HCT116 (cell line): ENCODE measurements at regions not wholly inside any gene's neighbourhood (a gene's known extent, or its start where the extent isn't known, plus 50 kb on each side); places are given as distances from the start of the nearest gene placed in this dataset.

Experiments
- ATAC-seq: fragments of 200-7000 bp; cut with Tn5 transposase; 2 replicates; pipeline ENCODE4 v1.9.1; 2020; ENCODE audit warnings: mild to moderate bottlenecking, moderate library complexity
- BruUV-seq: library from RNA; stranded (reverse); fragments of 400-500 nt; replicated peaks from 2 replicates; lab custom pipeline; 2021; lab: Mats Ljungman, UMichigan
- CTCF ChIA-PET: fragments of 300-600 bp; sonication (Branson Sonifier 250); formaldehyde crosslinking; loops from one replicate; lab custom pipeline; 2021; ENCODE audit warnings: antibody characterized with exemption; lab: Charles Lee
- POLR2A ChIA-PET: fragments of 300-600, 350-600 bp; sonication (Branson Sonifier 250); formaldehyde crosslinking; loops from one replicate; lab custom pipeline; 2021; ENCODE audit warnings: antibody characterized with exemption; lab: Charles Lee
- RAD21 ChIA-PET, 2 experiments: fragments of 300-600 bp; sonication (Branson Sonifier 250); formaldehyde crosslinking; loops; one replicate each; lab custom pipeline; 2023; ENCODE audit warnings: low total read pairs in 2 of 2; ENCODE audit not compliant: uncharacterized antibody in 2 of 2, unreplicated experiment in 2 of 2, low non-redundant PET in 1 of 2; lab: Charles Lee
- DNase-seq: peaks from one replicate; pipeline ENCODE4 v3.0.0-alpha.2; 2010; ENCODE audit warnings: low read depth, low spot score
- H2AFZ ChIP-seq: fragments of 200-600 bp; shearing (Covaris generic), sonication (generic); 2 replicates; pipeline ENCODE4 v1.6.1; 2017; ENCODE audit warnings: low read depth, mixed run types, mixed read lengths, antibody characterized with exemption, low read length; ENCODE audit not compliant: poor library complexity, severe bottlenecking
- H3K27ac ChIP-seq: 2 replicates; pipeline ENCODE4 v1.5.1; 2012; ENCODE audit warnings: low read depth, low read length
- H3K27me3 ChIP-seq: fragments of 200-600 bp; sonication (generic); 2 replicates; pipeline ENCODE4 v1.6.1; 2016; ENCODE audit warnings: mixed run types, low read length, mixed read lengths; ENCODE audit not compliant: insufficient read depth
- H3K36me3 ChIP-seq, 2 experiments: fragments of 200-500 bp in 1 of 2; fragments of 200-600 bp in 1 of 2; sonication (Bioruptor generic) in 1 of 2; sonication (generic) in 1 of 2; 2 replicates each; pipeline versions ENCODE4 v1.5.1 to v1.6.1; 2014 to 2016; ENCODE audit warnings: low read length in 2 of 2, inconsistent platforms in 1 of 2, mixed read lengths in 1 of 2, mixed run types in 1 of 2; ENCODE audit not compliant: insufficient read depth in 2 of 2, control insufficient read depth in 1 of 2
- H3K4me1 ChIP-seq, 2 experiments: fragments of 200-600 bp in 1 of 2; sonication (generic) in 1 of 2; 2 replicates each; pipeline versions ENCODE4 v1.5.1 to v1.6.1; 2012 to 2017; ENCODE audit warnings: low read length in 2 of 2, inconsistent platforms in 1 of 2, mild to moderate bottlenecking in 1 of 2, mixed read lengths in 1 of 2, mixed run types in 1 of 2, moderate library complexity in 1 of 2; ENCODE audit not compliant: insufficient read depth in 2 of 2, control insufficient read depth in 1 of 2
- H3K4me2 ChIP-seq: fragments of 200-600 bp; sonication (generic); 2 replicates; pipeline ENCODE4 v1.6.1; 2017; ENCODE audit warnings: mixed run types, low read length, mixed read lengths
- H3K4me3 ChIP-seq, 2 experiments: fragments of 200-600 bp in 1 of 2; sonication (generic) in 1 of 2; replicated peaks in 1 of 2; 2 replicates each; pipeline ENCODE4 v1.5.1; 2011 to 2016; ENCODE audit warnings: low read length in 2 of 2, control low read depth in 1 of 2, low read depth in 1 of 2, mild to moderate bottlenecking in 1 of 2, mixed read lengths in 1 of 2, mixed run types in 1 of 2
- H3K79me2 ChIP-seq: fragments of 200-600 bp; sonication (generic); 2 replicates; pipeline ENCODE4 v1.6.1; 2017; ENCODE audit warnings: mild to moderate bottlenecking, mixed run types, low read length, moderate library complexity, mixed read lengths; ENCODE audit not compliant: insufficient read depth
- H3K9ac ChIP-seq: fragments of 200-600 bp; sonication (generic); 2 replicates; pipeline ENCODE4 v1.6.1; 2016; ENCODE audit warnings: low read length, mixed read lengths
- H3K9me2 ChIP-seq: fragments of 200-600 bp; sonication (generic), shearing (Covaris generic); 2 replicates; pipeline ENCODE4 v1.6.1; 2017; ENCODE audit warnings: mixed run types, mild to moderate bottlenecking, moderate library complexity; ENCODE audit not compliant: insufficient read depth
- H3K9me3 ChIP-seq, 2 experiments: fragments of 200-500 bp in 1 of 2; fragments of 200-600 bp in 1 of 2; sonication (Bioruptor generic) in 1 of 2; sonication (generic) in 1 of 2; 2 replicates each; pipeline ENCODE4 v1.6.1; 2014 to 2017; ENCODE audit warnings: low read length in 2 of 2, mixed read lengths in 2 of 2, inconsistent platforms in 1 of 2, low read depth in 1 of 2, mild to moderate bottlenecking in 1 of 2, mixed run types in 1 of 2, moderate library complexity in 1 of 2; ENCODE audit not compliant: control insufficient read depth in 1 of 2, insufficient read depth in 1 of 2
- H4K20me1 ChIP-seq: fragments of 200-600 bp; sonication (generic), shearing (Covaris generic); 2 replicates; pipeline ENCODE4 v1.6.1; 2017; ENCODE audit warnings: mixed run types, mild to moderate bottlenecking, moderate library complexity; ENCODE audit not compliant: insufficient read depth
- CBX3 ChIP-seq: IDR thresholded peaks from 2 replicates; pipeline ENCODE4 v1.6.1; 2012; ENCODE audit warnings: low read depth
- ELF1 ChIP-seq: IDR thresholded peaks from 2 replicates; pipeline ENCODE4 v1.6.1; 2012; ENCODE audit warnings: low read depth, borderline replicate concordance
- EZH2phosphoT487 ChIP-seq: fragments of 200-600 bp; IDR thresholded peaks from 2 replicates; pipeline ENCODE4 v1.6.1; 2018; ENCODE audit warnings: antibody characterized with exemption, borderline replicate concordance
- POLR2A ChIP-seq: IDR thresholded peaks from 2 replicates; pipeline ENCODE4 v1.7.0; 2011; ENCODE audit warnings: borderline replicate concordance; ENCODE audit not compliant: insufficient read depth, insufficient read length; ENCODE audit errors: extremely low read depth
- RAD21 ChIP-seq: IDR thresholded peaks from 2 replicates; pipeline ENCODE4 v1.6.1; 2012; ENCODE audit warnings: low read depth, mild to moderate bottlenecking
- SIN3A ChIP-seq: IDR thresholded peaks from 2 replicates; pipeline ENCODE4 v1.6.1; 2012; ENCODE audit warnings: low read depth
- SP1 ChIP-seq: IDR thresholded peaks from 2 replicates; pipeline ENCODE4 v1.6.1; 2012; ENCODE audit warnings: low read depth
- YY1 ChIP-seq: IDR thresholded peaks from 2 replicates; pipeline ENCODE4 v1.6.1; 2011; ENCODE audit warnings: low read length, low read depth, moderate library complexity, mild to moderate bottlenecking; ENCODE audit not compliant: insufficient replicate concordance; ENCODE audit errors: extremely low read depth
- ZFX ChIP-seq: fragments of 450-650 bp; IDR thresholded peaks from 2 replicates; pipeline ENCODE4 v1.6.1; 2017
- intact Hi-C: fragments of 100-400 bp; cut with micrococcal nuclease; formaldehyde crosslinking; loops from 2 replicates; pipeline ENCODE4 v1.10.0; 2022
- TF ChIP-seq, protein P1 (sequence below): IDR thresholded peaks from 2 replicates; pipeline ENCODE4 v1.6.1; 2012

GRCh38 chr10:33095867-33096815, 138.1 kb upstream of the ITGB1 start:
- TF ChIP-seq ZFX, result no peak
- TF ChIP-seq POLR2A, result no peak
- TF ChIP-seq YY1, result no peak
- TF ChIP-seq CBX3, result no peak
- TF ChIP-seq ELF1, result no peak
- TF ChIP-seq SIN3A, result no peak
- TF ChIP-seq, protein P1, sequence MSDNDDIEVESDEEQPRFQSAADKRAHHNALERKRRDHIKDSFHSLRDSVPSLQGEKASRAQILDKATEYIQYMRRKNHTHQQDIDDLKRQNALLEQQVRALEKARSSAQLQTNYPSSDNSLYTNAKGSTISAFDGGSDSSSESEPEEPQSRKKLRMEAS, result no peak
- CTCF ChIA-PET, result no interaction called here
- DNase-seq (no peak), ATAC-seq (no peak)
- Histone ChIP-seq H3K9me3 (no peaks in the 10 kb centered on the region), H3K27me3 (no peaks in the 10 kb centered on the region), H3K79me2 (no peaks in the 10 kb centered on the region), H3K27ac (no peak overlapping the region), H3K9me2 (no peaks in the 10 kb centered on the region), H3K36me3 (no peaks in the 10 kb centered on the region), H3K9ac (no peak overlapping the region), H2AFZ (no peak overlapping the region), H3K4me3 (no peak overlapping the region), H4K20me1 (no peaks in the 10 kb centered on the region), H3K4me1 (no peaks in the 10 kb centered on the region), H3K4me2 (no peak overlapping the region)
- intact Hi-C loops, result no loop called here
- BruUV-seq, result no TSS peak
- RAD21 ChIA-PET, result no interaction called here
- POLR2A ChIA-PET, result no interaction called here

DNA sequence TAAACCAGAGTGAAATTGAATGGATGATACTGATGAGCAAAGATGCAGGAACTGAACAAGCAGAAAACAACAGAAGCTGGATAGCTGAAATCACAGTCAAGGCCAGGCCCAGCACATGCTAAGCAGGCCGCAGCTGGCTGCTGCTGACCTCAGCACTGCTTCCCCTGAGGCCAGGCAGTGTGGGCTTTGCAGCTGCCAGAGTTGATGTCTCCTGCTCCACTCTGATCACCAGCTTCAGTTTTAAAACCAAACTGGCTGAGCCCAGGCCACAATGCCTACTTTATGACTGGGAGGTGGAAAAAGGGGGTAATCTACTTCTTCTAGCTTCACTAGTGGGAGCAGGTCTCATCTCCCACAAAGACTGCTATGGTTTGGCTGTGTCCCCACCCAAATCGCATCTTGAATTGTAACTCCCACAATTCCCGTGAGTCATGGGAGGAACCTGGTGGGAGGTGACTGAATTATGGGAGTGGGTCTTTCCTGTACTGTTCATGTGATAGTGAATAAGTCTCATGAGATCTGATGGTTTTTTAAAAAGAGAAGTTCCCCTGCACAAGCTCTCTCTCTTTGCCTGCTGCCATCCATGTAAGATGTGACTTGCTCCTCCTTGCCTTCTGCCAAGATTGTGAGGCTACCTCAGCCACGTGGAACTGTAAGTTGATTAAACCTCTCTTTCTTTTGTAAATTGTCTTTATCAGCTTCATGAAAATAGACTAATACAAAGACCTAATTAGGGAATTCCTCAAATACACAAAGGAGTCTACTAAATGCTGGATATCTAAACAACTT, 136.4 kb upstream of the ITGB1 start:
- no peak overlapping the region for H3K9ac ChIP-seq
- H3K9me3 ChIP-seq, result no peaks in the 10 kb centered on the region
- H3K36me3 ChIP-seq, result no peaks in the 10 kb centered on the region
- ChIA-PET POLR2A (no interaction called here), CTCF (interaction anchor here (1.4 kb wide), 1 partner anchor 21 kb away, joined by 4 read pairs; no protein-coding TSS in a partner anchor), RAD21 (no interaction called here)
- no peak overlapping the region for H3K4me2 ChIP-seq
- DNase-seq, result no peak
- H4K20me1 ChIP-seq, result no peaks in the 10 kb centered on the region
- no TSS peak for BruUV-seq
- no peaks in the 10 kb centered on the region for H3K9me2 ChIP-seq
- H3K79me2 ChIP-seq, result no peaks in the 10 kb centered on the region
- H3K27me3 ChIP-seq, result no peaks in the 10 kb centered on the region
- H2AFZ ChIP-seq, result no peak overlapping the region
- no peak overlapping the region for H3K4me3 ChIP-seq
- intact Hi-C loops, result no loop called here
- ATAC-seq, result no peak
- no peaks in the 10 kb centered on the region for H3K4me1 ChIP-seq
- TF ChIP-seq EZH2phosphoT487 (no peak), YY1 (no peak), SP1 (no peak), RAD21 (no peak)
- H3K27ac ChIP-seq, result no peak overlapping the region
